CD4-positive, alpha-beta T cell treated with Interleukin-15 for 1 hour (primary cell): ENCODE measurements at regions not wholly inside any gene's neighbourhood (a gene's known extent, or its start where the extent isn't known, plus 50 kb on each side); places are given as distances from the start of the nearest gene placed in this dataset.

Source experiments
- DNase-seq: peaks from one replicate; pipeline ENCODE4 v3.0.0-alpha.2; 2020

DNA sequence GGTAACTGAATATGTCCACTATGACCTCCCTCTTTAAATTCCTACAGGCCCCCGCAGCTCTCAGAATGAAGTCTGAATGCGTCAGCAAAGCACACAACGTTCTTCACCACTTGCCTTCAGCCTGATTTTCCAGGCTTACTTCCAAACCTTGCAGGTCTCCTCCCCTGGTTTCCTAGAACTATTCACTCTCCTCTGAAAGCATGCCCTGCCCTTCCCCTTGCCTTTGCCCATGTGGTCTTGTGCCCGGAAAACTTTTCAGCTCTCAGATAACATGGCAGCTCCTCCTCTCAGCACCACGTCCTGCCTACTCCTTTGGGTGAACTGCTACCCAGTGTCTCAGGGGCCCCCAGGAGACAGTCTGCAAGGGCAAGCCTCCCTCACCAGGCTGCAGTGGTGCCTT is 268.5 kb upstream of the LDB2 start:
- no peak for DNase-seq

DNA sequence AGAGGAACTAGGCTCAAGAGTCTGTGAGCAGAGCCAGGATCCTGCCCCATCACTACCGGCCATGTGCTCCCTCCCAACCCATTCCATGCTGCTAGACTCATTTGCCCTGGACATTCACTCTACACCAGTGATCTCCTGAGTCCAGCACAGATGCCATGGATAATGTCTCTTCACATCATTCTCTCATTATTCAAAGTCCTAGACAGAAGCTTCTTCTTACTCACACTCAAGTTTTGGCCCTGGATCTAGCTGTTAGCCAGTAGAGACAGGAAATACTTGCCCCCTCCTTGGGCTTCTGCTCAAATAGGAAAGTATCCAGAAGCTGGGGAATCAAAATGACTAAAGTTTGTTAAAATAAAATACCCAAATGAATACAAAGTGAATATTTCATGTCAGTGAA is 266.8 kb upstream of the LDB2 start:
- DNase-seq = no peak

DNA sequence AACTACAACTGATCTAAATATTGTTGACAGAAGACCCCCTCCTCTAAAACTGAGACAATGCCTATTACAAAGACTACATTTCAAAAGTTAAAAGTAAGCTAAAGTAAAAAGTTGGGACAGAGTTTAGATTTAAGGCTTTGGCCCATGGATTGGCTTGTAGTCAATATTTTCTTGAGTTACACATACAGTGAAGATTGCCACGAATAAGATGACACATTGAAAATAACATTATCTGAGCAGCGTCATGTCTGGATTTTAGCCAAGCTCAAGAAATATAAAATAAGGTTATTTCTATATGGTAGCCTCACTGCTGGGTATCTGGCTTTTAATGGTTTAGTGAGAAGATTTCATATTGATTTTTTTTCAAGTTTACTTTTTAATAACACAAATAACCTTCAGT is 266.2 kb upstream of the LDB2 start:
- no peak for DNase-seq

DNA sequence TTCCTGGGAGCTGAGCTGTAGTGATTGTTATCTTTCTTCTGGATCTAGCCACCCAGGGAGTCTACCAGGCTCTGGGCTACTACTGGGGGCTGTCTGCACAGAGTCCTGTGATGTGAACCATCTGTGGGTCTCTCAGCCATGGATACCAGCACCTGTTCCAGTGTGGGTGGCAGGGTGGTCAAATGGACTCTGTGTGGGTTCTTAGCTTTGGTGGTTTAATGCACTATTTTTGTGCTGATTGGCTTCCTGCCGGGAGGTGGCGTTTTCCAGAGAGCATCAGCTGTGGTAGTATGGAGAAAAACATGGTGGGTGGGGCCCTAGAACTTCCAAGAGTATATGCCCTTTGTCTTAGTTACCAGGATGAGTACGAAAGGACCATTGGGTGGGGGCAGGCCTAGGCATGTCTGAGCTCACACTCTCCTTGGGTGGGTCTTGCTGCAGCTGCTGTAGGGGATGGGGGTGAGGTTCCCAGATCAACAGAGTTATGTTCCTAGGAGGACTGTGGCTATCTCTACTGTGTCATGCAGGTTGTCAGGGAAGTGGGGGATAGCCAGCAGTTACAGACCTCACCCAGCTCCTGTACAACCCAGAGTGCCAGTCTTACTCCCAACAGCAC is 264.8 kb upstream of the LDB2 start:
- DNase-seq = no peak

DNA sequence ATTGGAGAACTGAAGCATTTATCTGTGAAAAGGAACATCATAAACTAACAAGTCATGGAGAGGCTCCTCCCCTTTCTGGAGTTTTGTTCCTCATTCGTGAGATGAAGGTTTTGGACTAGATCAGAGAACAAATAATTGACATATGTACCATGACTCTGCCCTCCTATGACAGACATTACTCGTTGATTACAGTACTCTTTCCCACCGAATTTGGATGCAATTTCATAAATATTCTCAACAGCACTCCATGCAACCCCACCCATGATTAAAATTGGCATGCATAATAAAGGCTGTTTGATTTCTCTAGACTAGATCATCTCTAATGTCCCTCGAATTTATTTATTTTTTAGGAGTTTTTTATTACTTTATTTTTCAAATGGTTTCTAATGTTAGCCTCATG is 258.9 kb upstream of the LDB2 start:
- DNase-seq = no peak

DNA sequence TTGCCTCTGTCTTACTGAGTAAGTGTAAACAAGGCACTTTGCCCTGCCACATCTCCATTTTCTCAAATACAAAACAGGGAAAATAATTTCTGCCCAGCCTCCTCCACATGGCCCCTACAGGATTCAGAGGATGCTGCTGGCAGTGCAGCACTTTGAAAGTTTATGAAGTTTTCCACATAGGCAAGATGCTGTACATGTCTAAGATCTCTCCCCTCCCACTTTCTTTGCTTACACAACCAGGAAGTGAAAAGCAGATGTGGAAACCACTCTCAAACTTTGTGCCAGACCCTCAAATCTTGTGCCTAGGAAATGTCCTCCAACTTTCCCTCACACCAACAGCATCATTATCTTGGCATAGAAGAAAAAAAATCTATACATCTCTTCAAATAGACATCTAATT is 257.0 kb upstream of the LDB2 start:
- no peak for DNase-seq

DNA sequence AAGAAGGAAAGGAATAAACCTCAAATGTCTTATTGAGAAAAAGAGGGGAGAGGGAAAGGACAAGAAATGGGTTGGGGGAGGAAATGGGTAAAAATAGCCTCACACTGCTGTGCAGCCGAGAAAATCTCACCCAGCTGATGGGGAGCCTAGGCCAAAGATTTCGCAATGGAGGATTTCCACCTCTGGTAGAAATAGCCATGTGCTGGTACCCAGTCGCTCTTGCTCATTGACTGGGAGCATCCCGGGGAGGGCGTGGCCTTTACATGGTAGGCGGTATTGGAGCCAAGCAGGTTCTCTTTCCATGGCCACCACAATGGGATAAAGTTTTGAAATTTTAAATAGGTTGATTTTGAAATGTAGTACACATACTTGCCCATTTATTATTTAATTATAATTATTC is 255.1 kb upstream of the LDB2 start:
- DNase-seq = no peak

DNA sequence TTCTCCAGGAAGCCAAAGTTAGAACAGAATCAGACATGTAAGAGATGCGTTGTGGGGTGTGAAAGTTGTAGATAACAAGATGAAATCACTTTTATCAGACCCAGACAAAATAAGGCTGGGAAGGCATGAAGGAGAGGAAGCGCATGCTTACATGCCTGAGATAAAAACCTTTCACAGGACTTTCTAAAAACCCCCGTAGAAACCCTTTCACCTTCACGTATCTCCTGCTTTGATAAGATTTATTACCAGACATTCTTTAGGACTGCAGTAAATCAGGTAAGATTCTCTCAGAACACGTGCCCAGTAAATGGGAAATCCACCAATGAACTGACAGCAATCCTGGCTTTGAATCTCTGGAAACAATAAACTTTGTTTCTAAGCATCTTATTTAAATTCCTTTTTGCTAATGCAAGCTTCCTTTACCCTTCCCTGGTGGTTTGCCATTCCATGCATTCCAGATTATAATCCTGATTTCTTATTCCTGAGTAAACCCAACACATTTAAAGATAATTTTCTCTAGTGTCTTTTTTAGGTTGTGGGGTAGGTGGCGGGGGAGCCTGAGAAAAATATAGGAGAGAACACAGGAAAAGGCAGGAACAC is 254.6 kb upstream of the LDB2 start:
- no peak for DNase-seq

DNA sequence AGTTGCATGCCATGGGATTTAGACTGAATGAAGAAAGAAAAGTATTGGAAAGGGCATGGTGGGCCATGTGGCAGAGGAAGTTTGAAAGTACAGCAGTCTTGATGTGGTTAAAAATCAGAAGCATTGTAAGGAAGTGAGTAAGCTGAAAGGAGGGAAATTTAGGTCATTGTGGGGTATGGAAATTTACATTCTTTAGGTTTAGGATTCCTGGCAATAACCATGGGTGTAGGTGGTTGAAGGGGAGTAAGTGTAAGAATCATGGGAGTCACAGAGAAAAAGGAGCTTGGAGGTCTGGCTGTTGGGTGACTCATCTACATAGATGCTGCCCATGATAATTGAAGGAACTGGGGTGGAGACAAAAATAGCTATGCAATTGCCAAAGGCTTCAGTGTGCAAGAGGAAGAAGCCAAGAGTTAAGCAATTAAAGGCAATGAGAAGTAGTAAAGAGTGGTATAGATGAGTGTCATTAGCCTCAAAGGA is 243.8 kb upstream of the LDB2 start:
- DNase-seq = no peak

DNA sequence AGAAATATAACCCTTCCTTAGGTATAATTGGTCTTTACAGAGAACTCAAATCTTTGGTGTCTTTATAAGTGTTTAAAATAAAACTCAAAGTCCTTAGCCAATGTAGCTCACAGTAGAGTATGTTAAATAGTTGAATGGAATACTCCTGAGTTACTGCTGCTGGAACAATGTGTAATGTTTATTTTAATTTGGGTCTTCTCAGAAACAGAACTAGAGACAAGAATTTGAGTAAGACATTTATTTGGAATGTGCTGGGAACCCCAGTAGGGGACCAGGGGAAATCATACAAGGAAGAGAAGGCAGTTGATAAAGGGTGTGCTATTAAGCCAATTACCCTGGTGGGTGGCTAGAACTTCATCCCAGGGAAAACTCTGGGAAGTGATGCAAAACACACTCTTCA is 240.4 kb upstream of the LDB2 start:
- no peak for DNase-seq

DNA sequence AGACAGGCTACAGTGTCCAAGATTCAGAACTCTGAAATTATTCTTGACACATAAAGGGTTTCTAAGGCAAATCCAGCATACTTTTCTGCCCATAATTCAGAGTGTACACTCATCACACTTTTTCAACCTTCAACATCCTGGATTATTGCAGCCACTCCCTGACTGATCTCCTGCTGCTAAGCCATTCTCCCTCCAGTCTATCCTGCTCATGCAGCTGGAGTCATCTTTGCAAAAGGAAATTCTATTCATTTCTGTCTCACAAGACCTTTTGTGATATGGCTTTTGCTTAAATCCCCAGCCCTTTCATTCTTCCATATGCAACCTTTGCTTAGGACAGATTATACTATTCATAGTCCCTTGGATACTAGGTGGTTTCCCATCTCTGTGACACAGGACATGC is 236.1 kb upstream of the LDB2 start:
- no peak for DNase-seq

DNA sequence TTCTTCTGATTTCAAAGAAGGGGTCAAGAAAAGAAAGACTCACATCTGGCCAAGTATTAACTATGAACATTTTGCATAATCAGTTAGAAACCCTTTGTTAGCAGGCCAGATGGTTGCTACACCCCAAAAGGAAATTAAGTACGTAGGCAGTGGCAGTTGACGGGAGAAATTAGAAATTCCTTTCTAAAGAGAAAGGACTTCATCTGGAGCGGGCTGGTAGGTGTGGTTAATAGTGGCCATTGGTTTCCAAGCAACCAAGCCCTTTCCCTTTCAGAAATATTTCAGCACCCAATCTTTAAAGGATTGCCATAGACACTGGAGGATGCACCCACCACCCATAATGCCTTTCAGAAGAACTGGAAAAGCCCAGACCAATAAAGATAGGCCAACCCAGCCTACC is 235.7 kb upstream of the LDB2 start:
- no peak for DNase-seq

DNA sequence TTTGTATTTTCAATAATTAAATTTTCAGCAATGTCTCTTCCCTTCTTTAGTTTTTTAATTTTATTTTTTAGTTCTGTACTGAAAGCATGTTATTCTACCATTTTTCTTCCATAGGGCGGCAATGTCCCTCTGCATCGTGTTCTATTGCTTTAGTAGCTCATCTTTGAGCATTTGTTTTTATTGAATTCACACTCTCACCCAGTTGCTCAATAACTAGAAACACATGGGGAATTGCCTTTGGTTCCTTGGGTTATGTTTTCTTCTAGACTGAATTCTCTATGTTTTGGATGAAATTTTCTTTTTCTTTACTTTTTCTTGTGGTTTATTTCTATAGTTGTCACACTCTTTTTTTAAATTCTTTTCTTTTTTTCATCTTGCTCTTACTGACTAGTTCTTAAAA is 233.8 kb upstream of the LDB2 start:
- no peak for DNase-seq

DNA sequence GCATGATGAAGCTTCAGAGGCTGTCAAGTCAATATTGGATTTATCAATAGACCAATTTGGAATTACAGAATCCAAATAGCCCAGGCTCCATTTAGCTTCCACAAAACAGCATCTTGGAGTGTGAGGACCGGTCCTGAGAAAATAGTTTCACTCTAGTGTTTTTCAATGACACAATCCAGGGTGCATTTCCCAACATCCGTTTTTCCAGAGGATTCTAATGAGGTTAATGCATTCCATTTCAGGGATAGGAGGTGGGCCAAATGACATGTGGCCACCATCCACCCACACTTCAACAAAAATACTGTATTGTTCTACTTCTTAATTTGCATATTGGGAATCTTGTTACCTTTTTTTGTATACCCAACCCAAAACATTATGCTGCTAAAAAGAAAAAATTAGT is 229.8 kb upstream of the LDB2 start:
- DNase-seq = no peak

DNA sequence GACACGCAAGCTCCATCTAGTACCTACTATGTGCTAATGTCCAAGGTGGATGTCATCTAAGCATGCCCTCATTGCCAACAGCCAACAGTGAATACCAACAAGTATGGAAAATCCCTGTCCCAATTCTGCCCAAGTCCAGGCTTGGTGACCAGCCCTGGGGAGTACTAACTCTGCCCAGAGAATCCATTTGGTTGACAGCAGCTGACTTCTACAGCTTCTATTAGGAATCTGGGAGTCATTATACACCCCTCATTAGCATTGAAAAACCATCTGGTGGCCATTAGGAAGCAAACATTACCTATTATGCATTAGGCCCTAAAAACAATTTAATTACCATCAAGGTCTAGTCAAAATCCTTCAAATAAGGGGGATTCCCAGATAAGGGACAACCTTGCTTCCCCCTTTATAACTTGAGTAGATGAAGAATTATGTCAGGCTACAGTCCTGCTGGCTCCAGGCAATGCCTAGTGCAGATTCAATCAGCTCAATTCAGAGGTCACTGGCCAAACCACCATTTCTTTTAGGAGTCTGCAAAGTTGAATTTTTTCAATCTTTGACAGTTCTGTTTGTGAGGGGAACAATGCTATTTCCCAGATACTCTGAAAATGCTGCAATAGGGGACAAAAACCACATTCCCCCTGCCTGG is 228.0 kb upstream of the LDB2 start:
- DNase-seq = no peak

DNA sequence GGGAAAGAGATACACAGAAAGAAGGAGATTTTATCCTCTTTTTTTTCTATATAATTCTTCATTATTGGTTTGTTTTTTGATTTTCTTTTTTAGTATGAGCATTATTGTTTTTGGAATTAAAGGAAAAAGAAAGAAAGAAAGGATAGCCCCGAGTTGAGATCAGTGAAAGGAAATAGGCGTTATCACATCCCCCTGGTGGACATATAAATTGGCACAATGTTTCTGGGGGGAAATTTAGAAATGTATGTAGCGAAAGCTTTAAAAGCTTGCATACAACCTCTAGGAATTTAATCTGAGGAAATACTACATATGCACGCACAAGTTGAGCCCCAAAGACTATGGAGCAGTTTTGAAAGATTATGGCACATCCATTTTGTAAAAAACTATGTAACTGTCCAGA is 226.3 kb upstream of the LDB2 start:
- no peak for DNase-seq

DNA sequence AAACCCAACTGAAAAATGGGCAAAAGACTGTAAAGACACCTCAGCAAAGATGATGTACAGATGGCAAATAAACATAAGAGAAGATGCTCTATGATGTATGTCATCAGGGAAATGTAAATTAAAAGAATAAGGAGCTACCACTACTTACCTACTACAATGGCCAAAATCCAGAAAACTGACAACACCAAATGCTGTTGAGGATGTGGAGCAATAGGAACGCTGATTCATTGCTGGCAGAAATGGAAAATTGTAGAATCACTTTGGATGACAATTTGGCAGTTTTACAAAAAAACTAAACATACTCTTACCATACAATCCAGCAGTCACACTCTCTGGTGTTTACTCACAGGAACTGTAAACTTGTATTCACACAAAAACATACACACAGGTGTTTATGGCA is 222.3 kb upstream of the LDB2 start:
- DNase-seq = no peak

DNA sequence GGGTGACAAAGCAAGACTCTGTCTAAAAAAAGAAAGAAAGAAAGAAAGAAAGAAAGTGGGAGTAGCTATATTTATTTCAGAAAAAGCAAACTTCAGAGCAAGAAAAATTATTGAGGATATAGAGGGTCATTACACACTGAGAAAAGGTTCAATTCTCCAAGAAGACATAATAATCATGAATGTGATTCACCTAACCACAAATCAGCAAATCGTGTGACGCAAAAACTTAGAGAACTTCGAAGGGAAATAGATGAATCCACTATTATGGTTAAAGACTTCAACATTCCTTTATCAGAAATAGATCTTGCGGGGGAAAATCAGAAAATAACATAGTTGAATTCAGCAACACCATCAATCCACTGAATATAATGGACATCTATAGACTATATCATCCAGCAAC is 219.3 kb upstream of the LDB2 start:
- no peak for DNase-seq

DNA sequence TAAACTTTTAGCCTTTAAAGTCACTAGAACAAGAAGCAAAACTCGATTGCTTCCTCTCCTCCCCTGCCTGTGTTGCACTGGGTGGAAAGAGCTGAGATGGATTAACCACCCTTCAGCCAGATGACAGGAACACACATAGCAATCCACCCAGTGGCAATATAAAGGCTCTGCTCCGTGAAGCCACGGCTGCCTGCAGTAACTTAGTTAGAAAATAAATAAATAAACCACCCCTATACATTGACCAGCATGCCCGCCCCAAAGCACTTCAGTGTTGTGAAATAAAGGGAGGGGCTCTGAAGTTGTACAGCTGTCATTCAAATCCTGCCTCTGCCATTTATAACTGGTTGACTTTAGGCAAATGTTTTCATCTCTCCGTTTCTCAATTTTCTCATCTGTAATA is 217.1 kb upstream of the LDB2 start:
- no peak for DNase-seq

DNA sequence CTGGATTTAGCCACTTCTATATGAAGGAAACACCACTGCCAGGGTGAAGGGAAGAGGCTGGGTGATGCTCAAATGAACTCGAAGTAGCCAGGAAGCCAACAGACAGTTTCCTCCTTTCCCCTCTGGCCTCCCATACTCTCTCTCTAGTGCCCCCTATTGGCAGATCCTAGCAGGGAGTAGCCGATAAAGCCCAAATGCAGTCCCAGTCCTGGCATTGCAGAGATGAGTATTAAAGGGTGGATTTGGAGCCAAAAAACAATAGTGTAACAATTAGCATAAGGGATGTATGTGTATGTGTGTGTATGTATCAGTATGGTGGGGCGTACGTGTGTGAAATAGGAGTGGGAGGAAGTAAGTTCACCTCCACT is 213.8 kb upstream of the LDB2 start:
- DNase-seq = no peak

DNA sequence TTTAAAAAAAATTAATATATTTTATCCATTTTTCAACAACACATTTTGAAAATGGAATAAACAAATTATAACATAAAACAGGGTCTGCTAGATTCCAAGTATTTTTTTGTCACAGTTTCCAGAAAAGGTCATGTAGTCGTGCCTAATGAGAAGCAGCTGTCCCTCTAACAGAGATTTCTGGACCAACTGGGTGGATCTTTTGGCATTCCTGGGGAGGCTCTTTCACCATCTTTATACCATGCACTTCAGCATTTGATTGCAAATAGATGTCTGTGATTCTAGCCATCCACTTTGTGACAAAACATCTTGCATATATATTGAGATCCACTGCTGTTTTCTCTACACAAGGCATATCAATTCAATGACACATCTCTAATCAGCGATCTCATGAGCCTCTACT is 210.7 kb upstream of the LDB2 start:
- DNase-seq = no peak

DNA sequence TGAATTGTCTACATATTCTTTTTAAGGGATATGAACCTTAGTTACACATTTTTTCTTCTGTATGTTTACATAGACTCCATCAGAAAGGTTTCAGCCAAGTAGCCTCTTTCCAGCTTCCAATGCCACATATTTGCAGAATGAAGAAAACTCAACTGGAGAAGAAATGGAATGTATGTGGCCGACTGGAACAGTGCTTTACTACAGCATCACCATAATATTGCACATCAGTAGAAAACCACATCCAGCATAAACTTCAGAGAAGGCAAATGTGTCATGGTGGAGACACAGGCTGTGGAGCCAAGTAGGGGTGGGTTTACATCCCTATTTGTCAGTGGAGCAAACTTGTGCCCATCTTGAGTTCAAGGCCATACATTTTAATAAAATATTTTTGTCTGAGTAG is 204.8 kb upstream of the LDB2 start:
- DNase-seq = no peak

DNA sequence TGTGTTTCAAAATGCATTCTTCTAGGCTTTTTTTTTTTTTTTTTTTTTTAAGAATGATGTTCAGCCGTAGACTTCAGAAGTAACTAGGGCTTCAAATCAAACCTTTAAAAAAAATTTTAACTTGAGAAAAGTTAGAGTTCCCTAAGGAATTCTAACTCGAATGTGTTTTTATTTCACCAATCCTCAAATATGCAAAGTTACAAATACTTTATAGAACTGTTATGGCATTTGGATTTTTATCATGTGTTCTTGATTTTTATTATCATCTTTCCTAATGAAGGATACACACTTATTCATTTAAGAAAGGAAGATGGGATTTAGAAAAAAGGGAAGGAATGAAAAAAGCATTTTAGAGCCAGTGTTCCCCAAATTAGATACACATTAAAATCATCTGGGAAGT is 200.6 kb upstream of the LDB2 start:
- no peak for DNase-seq

DNA sequence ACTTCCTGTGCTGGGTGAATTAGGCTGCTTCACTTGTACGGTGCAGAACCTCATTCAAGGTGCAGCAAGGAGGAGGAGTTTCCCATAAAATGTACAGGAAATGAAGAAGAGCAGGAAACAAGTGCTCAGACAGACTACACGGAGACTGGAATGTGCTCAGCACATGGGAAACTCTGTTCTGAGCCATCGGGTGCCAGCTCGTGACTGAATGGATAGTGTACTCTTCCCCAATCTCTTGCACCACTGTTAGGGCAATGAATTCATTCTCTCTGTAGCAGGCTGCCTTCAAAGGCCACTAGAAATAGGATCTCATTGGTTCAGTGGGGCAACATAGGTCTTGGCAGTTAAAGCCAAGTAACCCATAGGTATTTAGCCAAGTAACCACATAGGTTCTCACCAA is 200.0 kb upstream of the LDB2 start:
- no peak for DNase-seq

DNA sequence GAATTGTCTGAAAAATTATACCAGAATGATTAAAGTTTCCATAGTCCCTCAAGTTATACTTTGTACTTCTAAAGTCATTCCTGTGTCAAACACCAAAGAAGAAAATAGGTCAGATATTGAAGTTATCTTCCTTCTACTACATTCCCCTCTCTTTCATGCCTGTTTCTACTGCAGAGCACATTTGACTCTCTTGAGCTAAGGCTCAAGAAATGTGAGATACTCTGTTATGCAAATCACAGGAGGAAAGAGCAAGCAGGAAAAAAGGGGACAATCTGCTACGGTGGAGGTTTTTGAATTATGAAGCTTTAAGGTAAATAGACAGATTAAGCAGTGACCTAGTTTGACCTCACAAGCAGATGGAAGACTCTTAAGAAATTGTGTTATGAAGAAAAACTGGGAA is 198.9 kb upstream of the LDB2 start:
- no peak for DNase-seq
